GM21390 (cell line): ENCODE measurements at regions not wholly inside any gene's neighbourhood (a gene's known extent, or its start where the extent isn't known, plus 50 kb on each side); places are given as distances from the start of the nearest gene placed in this dataset.
"Not testable (repeated sequence)": the region's sequence is repeated elsewhere in the genome, so short reads cannot be mapped to it uniquely, and the experiment has no call there.

Source experiments
- ATAC-seq: cut with Tn5 transposase; IDR thresholded peaks from one replicate; pipeline ENCODE4 v1.9.1; 2021; ENCODE audit not compliant: unreplicated experiment

DNA sequence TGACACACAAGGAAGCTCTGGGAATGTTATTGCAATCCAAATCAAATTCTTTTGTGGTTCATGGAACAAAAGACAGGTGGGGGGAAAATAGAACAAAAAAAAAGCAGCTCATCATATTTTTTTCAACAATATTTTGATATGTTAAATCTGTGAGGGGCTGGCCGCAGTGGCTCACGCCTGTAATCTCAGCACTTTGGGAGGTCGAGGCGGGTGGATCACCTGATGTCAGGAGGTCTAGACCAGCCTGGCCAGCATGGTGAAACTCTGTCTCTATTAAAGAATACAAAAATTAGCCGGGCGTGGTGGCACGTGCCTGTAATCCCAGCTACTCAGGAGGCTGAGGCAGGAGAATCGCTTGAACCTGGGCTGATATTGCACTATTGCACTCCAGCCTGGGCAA is 279.4 kb upstream of the SPAG17 start:
- ATAC-seq = not testable (repeated sequence)

DNA sequence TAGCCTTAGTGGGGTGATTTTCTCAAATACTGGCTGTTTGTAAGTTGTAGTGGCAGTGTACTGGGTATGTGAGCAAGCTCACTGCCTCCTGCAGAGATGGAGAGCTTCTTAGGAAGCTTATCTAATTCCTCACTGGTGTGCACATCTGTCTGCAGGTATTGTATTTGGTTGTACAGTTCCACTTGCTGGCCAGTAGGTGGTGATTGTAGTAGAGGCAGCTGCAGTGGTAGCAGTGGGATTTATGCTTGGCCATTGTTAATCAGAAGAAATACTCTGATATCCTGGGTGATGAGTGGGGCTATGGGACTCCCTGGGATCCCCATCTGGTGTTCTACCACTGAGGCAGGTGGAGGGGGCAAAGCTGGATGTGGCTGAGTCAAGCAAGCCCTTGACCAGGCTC is 276.1 kb upstream of the SPAG17 start:
- no peak for ATAC-seq

DNA sequence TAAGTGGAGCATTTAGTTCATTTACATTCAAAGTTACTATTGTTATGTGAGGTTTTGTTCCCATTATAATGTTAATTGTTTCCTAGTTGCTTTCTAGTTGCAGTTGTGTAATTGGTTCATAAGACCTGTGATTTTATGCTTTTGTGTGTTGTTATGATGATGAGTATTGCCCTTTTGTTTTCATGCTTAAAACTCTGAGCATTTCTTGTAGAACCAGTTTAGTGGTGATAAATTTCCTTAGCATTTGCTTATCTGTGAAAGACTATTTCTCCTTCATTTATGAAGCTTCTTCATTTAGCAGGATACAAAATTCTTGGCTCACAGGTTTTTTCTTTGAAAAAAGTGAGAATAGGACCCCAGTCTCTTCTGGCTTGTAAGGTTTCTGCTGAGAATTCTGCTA is 274.8 kb upstream of the SPAG17 start:
- no peak for ATAC-seq

DNA sequence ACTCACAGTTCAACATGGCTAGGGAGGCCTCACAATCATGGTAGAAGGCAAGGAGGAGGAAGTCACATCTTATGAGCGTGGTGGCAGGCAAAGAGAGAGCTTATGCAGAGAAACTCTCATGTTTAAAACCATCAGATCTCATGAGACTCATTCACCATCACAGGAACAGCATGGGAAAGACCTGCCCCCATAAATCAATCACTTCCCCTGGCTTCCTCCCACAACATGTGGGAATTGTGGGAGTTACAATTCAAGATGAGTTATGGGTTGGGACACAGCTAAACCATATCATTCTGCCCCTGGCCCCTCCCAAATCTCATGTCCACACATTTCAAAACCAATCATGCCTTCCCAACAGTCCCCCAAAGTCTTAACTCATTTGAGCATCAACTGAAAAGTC is 268.8 kb upstream of the SPAG17 start:
- ATAC-seq = not testable (repeated sequence)

DNA sequence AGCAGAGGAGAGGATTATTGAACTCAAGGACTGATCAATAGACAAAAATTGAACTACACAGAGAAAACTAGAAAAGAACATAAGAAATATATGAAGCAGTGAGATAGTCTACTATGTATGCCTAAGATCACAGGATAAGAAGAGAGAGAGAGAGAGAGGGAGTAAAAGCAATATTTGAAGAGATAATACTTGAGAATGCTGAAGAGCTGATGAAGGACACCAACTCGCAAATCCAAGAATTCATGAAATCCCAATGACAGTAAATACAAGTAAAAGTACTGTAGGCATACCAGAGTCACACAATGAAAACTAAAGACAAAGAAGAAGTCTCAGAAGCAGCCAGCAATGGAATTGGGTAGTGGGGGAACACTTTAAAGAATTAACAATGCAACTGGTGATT is 260.1 kb upstream of the SPAG17 start:
- no peak for ATAC-seq

DNA sequence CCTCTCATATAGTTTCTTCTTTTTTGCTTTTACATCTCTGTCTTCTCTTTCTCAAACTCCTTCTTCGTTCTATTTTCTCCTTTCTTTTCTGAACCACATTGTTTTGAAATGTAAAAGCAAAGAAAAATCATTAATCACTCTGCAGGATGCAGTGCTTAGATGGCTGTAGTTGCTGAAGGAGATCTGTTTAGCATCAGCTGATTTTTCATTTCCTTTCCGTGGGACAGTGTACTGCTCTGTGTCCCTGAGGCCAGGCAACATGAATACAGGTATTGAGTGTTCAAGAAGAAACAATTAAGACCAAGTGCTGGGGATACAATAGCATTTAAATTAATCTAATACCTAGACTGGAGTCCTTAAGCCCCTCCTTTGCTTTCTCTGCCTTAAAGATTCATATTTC is 257.2 kb upstream of the SPAG17 start:
- no peak for ATAC-seq

DNA sequence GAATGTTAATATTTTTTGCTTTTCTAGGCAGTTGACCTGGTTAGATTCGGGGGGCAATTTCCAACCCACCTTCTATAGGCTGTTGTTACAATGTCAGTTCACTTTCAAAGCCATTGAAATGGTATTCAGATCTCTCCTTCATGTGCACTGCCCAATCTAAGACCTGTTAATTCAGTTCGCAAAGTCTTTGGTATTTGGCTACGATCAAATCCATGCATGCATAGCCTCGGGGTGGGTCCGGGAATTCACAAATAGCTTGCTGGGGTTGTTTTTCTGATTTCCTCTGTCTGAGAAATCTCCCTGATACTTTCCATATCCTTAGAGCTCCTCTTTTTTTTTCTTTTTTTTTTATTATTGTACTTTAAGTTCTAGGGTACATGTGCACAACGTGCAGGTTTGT is 252.6 kb upstream of the SPAG17 start:
- ATAC-seq = no peak

DNA sequence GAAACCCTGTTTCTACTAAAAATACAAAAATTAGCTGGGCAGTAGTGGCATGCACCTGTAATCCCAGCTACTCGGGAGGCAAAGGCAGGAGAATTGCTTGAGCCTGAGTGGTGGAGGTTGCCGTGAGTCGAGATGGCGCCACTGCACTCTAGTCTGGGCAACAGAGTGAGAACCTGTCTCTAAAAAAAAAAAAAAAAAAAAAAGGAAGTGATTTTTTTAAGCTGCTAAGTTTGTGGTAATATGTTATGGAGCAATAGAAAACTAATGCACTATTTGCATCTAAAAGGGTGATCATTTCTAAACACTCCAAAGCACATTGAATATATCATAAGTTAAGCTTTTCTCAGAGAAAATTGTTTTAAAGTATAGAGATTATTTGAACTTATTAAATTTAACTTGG is 244.8 kb upstream of the SPAG17 start:
- ATAC-seq = no peak

DNA sequence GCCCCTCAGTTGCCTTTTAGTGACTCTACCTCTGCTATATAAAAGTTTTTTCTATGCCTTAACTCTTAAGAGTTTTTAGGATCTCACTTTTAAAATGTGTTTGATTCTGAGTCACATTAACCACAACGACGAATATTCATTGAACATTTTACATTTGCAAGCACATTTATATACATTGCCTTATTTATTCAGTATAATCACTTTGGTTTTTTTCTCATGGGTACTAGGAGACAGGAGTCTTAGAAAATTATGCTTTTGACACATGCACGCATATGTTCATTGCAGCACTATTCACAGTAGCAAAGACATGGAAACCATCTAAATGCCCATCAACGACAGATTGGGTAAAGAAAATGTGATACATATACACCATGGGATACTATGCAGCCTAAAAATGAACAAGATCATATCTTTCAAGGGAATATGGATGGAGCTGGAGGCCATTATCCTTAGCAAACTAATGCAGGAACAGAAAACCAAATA is 236.9 kb upstream of the SPAG17 start:
- ATAC-seq = no peak

DNA sequence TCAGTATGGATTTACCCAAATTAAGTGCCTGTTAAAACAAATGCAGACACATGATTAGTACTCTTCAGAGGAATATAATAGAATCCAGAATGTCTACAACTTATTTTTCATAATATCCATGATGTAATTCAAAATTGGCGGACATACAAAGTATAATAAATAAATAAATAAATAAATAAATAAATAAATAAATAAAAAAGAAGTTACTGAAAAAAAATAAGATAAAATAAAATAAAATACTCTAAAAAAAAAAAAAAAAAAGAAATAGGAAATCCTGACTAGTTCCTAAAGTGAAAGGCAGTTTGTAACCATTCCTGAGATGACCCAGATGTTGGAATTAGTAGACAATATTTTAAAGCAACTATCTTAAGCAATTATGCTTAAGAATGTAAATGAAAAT is 219.0 kb upstream of the SPAG17 start:
- ATAC-seq = no peak

DNA sequence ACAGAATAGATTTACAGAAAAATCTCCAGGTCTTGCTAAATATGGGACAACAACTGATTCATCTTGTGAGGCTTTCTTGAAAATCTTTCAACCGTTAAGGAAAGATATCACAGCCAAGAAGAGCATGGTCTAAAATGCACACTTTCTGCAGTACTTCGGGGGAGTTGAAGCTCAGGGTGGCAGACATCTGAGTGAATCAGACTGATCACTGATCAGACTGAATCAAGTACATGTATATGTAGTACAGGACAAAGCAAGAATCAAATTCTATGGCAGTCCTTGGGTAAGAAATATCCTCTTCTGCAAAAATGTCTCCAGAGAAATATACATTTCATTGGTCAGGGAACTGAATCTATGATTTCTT is 212.4 kb upstream of the SPAG17 start:
- no peak for ATAC-seq

DNA sequence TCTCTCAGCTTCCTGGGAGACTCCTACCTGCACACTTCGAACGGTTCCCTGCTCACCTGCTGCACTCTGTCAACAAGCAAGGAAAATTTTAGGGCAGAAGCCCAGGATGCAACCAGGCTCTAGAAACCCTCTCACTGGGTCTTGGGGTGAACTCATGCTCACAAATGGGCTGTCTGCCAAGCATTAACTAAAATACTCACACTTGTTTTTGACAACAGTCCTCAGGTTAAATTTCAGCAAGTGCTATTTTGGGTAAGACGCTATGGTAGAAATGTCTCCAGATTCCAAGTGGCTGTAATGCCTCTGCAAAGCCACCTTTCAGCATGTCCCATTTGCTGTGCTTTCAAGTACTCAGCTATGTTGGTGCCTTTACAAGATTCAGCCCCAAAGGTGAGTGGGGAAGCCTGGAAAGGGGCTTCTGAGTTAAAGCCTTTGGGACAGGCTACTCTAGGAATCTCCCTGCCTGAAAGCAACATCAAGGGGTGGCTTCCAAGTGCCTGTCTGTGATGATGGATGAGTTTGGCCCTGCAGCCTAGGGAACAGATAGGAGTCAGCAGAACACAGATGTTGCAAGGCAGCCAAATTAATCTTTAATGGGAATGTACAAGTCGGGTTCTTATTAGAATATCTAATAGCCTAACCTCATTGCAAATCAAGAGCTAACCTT is 211.9 kb upstream of the SPAG17 start:
- ATAC-seq = no peak

DNA sequence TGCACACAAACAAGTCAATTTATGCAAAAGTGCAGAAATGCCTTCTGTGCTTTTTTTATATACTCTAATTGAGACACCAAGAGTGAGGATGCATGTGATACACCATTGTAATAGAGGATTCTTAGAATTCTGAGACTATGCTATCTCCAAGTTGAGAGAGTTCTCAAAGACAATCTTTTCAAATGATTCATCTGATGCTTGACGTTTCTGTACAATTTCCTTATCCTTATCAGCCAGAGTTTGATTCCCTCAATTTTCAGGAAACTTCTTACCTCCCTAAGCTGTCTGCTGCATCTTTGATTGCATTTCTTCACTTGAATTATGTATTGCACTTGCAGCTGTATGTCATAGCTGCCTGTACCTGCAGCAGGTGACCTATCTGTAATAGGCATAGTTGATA is 211.3 kb upstream of the SPAG17 start:
- ATAC-seq = no peak

DNA sequence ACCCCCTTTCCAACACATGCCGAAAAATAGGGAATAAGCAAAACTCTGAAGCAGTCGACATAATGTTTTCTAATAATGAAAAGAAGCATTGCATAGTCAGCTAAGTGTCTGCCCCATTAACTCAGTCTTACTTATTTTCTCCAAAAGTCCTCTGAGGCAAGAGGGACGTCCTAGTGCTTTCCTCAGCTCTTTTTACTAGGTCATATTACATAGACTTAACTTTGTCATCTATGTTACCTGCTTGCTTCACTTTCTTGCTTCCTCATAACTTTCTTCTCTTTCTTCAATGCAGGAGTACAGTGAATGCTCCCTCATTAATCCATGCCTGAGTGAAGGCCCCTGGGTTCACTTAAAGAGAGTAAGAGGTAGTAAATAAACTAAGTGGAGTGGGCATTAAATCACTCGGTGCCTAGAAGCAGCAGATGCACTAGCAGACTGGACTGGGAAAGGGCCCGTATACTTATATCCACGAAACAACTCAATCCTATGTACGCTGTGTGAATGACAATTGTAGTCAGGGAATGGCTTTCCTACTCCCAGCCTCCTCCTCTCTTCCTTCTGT is 210.5 kb upstream of the SPAG17 start:
- ATAC-seq = no peak

DNA sequence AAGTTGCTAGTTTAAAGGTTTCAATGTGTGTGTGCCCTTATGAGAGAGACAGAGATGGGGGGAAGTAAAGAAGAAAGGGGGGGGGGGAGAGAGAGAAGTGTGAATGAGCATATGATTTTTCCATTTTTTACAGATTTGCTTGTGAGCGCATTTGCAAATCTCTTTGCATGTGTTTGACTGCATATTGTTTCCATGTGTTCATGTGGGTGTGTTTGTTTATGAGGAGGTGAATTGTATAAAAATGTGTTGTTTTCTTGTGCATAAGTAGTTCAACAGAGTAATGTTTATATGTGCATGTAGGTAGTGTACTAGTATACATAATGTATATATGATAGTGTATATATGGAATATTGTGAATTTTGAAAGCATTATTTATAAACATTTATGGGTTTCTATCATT is 205.9 kb upstream of the SPAG17 start:
- ATAC-seq = no peak

DNA sequence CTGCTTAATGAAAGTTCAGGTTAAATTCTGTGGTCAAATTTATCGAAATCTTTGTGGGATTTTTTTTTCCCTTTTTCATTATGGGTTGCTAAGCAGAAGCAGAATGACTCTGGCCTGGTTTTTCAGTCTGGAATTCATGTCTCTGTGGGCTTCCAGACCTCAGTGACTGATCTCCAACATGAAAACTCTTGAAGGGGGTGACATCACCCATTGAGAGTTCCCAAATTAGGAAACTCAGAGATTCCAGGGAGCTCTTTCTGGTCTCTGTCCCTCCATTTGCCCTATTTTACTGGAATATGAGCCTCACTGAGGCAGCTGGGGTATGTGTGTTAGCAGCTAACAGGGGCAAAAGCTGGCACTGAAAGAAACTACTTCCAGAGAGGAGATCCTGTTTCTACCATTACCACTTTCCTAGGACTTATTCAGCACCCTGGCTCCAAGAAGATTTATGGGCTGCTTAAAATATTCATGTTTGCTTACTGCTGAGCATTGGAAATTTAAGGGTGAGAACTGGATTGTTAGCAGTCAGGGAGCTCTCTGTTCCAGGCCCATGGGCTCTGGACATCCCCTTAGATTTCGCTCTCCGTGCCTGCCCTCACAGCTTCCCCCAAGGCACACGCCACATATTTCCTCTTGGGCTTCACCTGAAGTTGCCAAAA is 203.4 kb upstream of the SPAG17 start:
- ATAC-seq = no peak

DNA sequence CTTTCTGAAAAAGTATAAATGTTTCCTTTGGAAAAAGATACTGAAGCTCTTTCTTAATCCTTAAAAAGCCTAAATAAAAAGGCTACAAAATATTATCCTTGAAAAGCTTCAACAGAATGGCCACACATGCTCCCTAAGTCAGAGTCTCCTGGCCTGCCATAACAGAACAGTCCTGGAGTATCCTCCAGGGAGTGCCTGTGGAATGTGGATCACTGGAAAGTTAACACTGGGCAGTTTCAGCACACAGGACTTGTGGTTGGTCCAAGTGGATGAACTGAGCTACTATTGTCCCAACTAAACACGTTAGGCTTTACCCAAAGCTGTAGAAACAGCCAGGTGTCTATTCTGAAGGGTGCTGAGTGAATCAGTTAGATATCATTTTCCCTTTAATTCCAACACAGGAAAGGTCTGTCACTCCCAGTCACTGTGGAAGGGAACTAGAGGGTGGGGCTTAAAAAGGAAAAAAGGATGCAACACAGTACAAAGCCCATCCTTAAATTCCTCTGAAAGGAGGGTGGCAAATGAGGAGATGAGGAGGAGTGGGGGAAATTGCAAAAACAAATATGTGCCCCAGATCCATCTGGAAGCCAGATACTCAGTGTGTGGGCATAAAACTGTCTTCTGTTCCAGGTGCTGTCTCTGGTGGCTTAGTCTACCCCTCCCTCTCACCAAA is 196.3 kb upstream of the SPAG17 start:
- no peak for ATAC-seq

DNA sequence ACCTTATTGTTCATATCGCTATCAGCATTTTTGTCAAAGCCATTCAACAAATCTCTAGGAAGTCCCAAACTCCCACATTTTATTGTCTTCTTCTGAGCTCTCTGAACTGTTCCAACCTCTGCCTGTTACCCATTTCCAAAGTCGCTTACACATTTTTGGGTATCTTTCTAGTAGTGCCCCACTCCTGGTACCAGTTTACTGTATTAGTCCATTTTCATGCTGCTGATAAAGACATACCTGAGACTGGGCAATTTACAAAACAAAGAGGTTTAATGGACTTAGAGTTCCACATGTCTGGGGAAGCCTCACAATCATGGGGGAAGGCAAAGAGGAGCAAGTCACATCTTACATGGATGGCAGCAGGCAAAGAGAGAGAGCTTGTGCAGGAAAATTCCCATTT is 192.2 kb upstream of the SPAG17 start:
- not testable (repeated sequence) for ATAC-seq

DNA sequence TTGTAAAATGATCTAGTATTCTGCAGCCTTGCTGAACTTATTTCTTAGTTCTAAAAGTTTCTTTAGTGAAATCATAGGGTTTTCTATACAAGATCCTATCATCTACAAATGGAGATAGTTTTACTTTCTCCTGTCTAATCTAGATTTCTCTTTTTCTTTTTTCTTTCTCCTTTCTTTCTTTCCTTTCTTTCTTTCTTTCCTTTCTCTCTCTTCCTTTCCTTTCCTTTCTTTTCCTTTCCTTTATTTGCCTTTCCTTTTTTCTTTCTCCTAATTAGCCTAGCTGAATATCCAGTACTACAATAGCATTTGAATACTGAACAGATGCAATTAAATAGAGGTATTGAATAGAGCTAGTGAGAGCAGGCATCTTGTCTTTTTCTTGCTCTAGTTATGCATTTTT is 186.6 kb upstream of the SPAG17 start:
- ATAC-seq = no peak

DNA sequence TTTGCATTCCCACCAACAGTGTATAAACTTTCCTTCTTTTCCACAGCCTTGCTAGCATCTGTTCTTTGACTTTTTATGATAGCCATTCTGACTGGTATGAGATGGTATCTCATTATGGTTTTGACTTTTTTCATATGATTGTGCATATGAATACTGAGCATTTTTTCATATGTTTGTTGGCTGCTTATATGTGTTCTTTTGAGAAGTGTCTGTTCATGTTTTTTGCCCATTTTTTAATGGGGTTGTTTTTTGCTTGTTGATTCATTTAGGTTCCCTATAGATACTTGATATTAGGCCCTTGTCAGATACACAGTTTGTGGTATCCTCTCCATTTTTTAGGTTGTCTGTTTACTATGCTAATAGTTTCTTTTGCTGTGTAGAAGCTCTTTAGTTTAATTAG is 185.8 kb upstream of the SPAG17 start:
- no peak for ATAC-seq

DNA sequence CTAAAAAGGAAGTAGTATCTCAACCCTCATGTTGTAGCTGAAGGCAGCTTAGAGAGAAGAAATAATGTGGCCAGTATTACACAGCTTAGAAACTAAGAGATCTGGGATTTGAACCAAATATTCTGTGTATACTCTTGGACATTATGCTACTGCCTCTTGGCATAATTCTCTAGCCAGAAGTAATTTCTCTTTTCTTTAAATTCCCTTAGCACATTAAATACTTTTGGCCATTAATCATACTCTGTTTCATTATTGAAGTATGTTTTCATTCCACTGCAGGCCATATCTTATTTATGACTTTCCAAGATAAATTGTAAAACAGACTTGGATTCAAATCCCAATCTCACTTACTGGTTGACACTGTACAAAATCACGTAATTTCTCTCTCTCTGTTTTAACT is 181.3 kb upstream of the SPAG17 start:
- ATAC-seq = no peak

DNA sequence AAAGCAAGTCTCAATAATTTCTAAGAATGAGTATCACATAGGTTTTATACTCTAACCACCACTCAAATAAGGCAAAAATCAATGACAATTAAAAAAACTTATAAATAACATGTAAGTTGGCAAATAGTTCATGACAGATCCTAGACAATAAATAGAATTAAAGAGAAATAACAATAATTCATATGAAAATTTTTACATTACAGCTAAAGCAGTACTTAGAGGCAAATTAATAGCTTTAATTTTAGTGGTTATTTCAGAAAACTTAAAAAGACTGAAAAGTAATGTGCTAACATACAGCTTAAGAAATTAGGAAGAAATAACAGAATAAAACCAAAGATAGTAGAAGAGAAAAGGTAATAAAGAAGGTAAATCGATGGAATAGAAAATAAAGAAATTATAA is 179.9 kb upstream of the SPAG17 start:
- ATAC-seq = no peak
